WI38 (cell line): ENCODE measurements at regions not wholly inside any gene's neighbourhood (a gene's known extent, or its start where the extent isn't known, plus 50 kb on each side); places are given as distances from the start of the nearest gene placed in this dataset.

Experiments
- H3K4me3 ChIP-seq: 2 replicates; pipeline ENCODE4 v1.5.1; 2011; ENCODE audit warnings: low read depth, mild to moderate bottlenecking, control low read depth, low read length
- CTCF ChIP-seq: IDR thresholded peaks from 2 replicates; pipeline ENCODE4 v1.5.1; 2012; ENCODE audit warnings: low read depth, mild to moderate bottlenecking, control low read depth, low read length

- H3K4me3 ChIP-seq = no peak overlapping the region
- no peak for TF ChIP-seq CTCF
Observed at GRCh38 chr12:78680596-78680995, 184.0 kb upstream of the SYT1 start.

GRCh38 chr12:78683031-78683430 is 181.5 kb upstream of the SYT1 start:
- no peak for TF ChIP-seq CTCF
- H3K4me3 ChIP-seq = no peak overlapping the region

GRCh38 chr12:78683626-78684025 is 180.9 kb upstream of the SYT1 start:
- no peak overlapping the region for H3K4me3 ChIP-seq
- TF ChIP-seq CTCF = no peak

- H3K4me3 ChIP-seq = no peak overlapping the region
- TF ChIP-seq CTCF = no peak
Observed at GRCh38 chr12:78684419-78684818, 180.2 kb upstream of the SYT1 start.

- H3K4me3 ChIP-seq = no peak overlapping the region
- TF ChIP-seq CTCF = no peak
Observed at GRCh38 chr12:78695749-78696148, 168.8 kb upstream of the SYT1 start.

GRCh38 chr12:78696267-78696666 is 168.3 kb upstream of the SYT1 start:
- no peak for TF ChIP-seq CTCF
- H3K4me3 ChIP-seq = no peak overlapping the region

GRCh38 chr12:78697817-78698415 is 166.7 kb upstream of the SYT1 start:
- TF ChIP-seq CTCF = no peak
- no peak overlapping the region for H3K4me3 ChIP-seq
